NCI-H226 (cell line): ENCODE measurements at regions not wholly inside any gene's neighbourhood (a gene's known extent, or its start where the extent isn't known, plus 50 kb on each side); places are given as distances from the start of the nearest gene placed in this dataset.
"Not testable (repeated sequence)": the region's sequence is repeated elsewhere in the genome, so short reads cannot be mapped to it uniquely, and the experiment has no call there.

Experiments used
- DNase-seq: peaks from one replicate; pipeline ENCODE4 v3.0.0-alpha.2; 2015

GRCh38 chr1:78715181-78715661 lies 65.6 kb downstream of the IFI44 start:
- peak; percentile 24 for DNase-seq

GRCh38 chr1:78716186-78716585 lies 66.6 kb downstream of the IFI44 start:
- peak; percentile 57 for DNase-seq

DNA sequence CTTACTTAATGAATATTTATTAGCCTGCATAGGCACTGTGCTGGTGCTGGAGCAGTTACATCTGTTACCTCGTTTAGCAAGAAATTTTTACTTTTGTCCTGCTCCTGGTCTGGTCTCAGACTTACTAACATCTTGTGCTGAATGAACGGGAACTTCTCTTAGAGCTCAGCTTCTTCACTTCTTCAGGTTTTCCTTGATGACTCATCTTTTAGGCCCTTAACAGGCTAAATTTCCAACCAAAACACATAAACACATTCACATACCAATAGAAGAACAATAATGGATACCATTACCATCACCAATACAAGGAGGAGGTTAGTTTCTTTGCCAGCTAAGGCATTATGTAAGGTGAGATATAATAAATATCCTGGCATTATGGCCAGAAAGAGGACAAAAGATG lies 68.9 kb downstream of the IFI44 start:
- DNase-seq, result no peak

GRCh38 chr1:78721136-78721535 lies 71.5 kb downstream of the IFI44 start:
- no peak for DNase-seq

DNA sequence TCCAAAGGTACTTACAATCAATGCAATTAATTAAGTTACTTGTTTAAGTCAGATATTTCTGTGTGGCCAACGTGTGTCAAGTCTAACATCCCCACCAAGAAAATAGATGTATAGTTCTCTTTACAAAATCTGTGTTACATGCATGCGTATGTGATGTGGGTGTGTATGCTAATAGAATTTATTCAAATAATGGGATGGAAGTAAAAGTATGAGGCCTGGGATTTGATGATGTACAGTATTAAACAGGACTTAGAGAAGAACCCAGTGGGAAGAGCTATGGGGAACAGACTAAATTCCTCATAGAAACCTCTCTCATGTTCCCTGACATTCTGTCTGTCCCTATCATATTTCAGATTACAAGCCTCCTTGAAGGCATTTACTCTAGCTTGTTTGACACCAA lies 72.5 kb downstream of the IFI44 start:
- DNase-seq, result no peak

DNA sequence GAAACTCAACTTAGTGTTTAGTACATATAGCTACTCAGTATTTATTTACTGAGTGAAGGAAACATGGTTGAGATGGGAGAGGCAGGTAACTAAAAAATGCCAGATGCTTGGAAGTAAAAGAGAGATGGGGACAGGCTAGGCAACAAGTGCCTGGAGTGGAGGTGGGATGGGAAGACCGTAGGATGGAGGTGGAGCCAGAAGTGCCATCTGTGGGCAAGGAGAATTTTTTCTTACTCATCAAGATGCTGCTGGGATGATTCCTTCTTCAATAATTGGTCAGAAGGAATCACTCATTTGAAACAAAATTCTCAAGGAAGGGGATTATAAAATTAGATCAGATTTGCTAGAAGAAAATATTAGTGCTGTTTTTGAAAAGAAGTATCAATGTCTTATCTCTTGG lies 72.9 kb downstream of the IFI44 start:
- DNase-seq, result no peak

GRCh38 chr1:78722947-78723346 lies 73.3 kb downstream of the IFI44 start:
- DNase-seq, result peak; percentile 31

GRCh38 chr1:78726686-78727085 lies 77.1 kb downstream of the IFI44 start:
- DNase-seq, result no peak

- no peak for DNase-seq
Measured at GRCh38 chr1:78728359-78728758, 78.7 kb downstream of the IFI44 start.

GRCh38 chr1:78730054-78730453 lies 80.4 kb downstream of the IFI44 start:
- no peak for DNase-seq

DNA sequence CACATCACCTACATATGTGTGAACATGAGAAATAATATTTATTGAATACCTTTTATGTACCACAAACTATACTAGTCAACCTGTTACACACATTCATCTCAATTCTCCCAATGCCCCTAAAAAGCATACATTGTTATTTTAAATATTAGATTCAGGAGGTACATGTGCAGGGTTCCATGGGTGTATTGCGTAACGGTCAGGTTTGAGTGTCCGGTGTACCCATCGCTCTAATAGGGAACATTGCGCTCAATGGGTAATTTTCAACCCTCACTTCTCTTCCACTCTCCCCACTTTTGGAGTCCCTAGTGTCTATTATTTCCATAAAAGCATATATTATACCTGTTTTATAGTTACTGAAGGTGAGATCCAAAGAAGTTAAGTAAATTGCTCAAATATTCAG lies 82.0 kb downstream of the IFI44 start:
- DNase-seq, result no peak

GRCh38 chr1:78737241-78737640 lies 87.6 kb downstream of the IFI44 start:
- DNase-seq, result no peak

DNA sequence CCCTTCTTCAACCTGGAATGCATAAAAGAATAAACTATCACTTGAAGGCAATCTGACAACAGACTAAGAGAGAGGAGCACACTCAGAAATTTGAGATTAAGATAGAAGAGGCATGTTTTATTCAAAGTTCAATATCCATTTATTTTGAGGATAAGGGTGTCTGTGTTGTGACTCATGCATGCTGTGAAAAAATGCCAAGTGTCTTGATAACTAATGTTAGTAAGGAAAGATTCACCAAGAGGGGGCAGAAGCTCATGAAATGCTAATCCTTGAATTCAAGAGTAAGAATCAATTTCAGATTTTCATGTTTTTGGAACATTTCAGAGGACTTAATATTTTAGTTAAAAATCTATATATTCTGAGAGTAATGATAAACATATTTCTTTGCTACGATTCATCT lies 94.0 kb downstream of the IFI44 start:
- peak; percentile 45 for DNase-seq

GRCh38 chr1:78745111-78745510 lies 95.5 kb downstream of the IFI44 start:
- no peak for DNase-seq

DNA sequence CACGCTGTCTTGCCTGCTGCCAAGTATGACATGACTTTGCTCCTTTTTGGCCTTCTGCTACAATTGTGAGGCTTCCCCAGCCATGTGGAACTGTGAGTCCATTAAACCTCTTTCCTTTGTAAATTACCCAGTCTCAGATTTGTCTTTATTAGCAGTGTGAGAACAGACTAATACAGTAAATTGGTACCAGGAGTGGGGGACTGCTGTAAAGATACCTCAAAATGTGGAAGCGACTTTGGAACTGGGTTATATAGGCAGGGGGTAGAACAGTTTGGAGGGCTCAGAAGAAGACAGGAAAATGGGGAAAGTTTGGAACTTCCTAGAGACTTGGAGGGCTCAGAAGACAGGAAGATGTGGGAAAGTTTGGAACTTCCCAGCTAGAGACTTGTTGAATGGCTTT lies 104.0 kb downstream of the IFI44 start:
- not testable (repeated sequence) for DNase-seq

GRCh38 chr1:78755986-78756385 lies 106.4 kb downstream of the IFI44 start:
- DNase-seq, result no peak

DNA sequence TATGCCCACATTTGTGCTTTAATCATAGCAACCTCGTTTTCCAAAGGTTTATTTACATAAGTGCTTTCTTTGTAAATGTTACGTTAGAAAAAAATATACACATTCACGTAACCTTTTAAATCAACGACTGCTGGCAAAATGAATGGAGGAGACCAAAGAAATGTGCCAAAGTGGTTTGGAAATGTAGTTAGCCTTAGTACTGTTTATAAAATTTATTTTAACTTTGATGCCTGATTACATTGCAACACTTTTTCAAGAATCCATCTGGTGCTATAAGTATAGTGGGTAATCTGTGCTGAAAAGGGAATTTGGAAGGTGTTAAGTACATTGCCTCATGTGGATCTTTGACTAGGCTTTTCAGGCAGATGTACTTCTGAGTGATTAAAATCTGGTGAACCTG lies 108.9 kb downstream of the IFI44 start:
- no peak for DNase-seq

DNA sequence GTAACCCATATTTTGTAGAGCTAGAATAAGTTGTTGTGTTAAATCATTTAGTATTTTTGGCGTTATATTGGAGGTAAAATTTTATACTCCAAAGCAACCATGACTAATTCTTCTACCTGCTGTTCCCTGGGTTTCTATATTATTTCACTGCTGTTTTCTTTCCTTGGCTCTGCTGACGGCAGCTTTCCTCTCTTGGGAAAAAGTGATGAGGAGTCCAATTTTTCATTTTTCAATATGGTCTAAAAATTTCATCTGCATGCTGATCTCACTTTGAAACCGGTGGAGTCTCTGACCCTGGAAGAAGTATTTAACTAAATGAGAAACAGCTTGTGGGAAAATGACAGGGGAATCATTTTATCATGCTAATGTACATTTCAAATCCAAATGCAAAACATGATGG lies 110.2 kb downstream of the IFI44 start:
- DNase-seq, result no peak

GRCh38 chr1:78760858-78761257 lies 111.2 kb downstream of the IFI44 start:
- DNase-seq, result peak; percentile 74

DNA sequence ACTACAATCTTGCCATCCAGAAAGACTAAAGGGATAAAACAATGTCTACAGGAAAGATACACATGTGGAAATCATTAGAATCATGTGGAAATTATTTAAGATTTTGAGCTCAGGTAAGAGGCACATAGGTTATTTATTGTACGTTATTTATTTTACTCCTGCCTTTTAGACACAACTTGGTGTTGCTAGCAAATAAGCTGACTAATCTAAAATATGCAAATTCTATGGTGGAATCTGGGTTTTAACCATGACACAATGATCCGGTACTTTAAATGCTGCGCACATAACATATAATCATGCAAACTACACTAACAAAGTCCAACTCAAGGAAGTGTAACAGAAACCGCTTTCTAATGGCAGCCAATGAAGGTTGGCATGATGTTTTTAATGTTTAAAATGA lies 112.5 kb downstream of the IFI44 start:
- DNase-seq, result no peak

GRCh38 chr1:78765489-78765888 lies 115.9 kb downstream of the IFI44 start:
- no peak for DNase-seq

- peak; percentile 4 for DNase-seq
Measured at GRCh38 chr1:78779831-78780230, 130.2 kb downstream of the IFI44 start.

DNA sequence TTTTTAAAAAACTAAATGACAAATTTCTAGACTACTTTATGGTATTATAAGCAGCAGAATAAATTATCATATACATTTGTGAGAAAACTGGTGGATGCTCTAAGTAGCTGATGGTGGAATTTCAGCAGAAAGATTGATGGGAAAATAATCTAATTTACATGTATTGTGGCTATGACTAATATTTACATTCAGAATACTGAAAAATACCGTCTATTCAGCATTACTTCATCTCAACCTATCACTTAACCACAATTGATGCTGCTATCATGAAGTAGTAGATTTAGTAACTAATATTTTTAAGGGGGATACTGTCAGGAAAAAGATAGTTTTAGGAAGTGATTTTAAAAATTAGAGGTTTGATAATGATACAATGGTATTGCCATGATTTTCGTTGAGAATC lies 137.9 kb downstream of the IFI44 start:
- DNase-seq, result no peak

DNA sequence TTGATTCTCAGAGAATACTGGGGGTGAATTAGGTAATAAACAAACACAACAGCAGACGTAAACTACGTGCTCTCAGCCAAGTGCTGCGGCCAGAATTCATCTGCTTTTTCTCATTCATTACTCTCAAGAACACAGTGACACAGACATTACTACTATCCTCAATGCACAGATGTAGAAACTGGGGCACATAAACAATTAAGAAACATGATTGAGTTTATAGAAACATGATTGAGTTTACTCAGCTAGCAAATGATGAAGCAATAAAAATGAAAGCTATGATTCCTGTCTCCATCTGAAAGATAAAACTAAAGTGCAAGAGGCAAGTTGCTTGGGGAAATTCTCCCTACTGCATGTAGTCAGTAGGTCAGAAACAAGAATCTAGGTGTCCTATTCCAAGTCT lies 140.5 kb downstream of the IFI44 start:
- DNase-seq, result no peak

- DNase-seq, result no peak
Measured at GRCh38 chr1:78792756-78793155, 143.1 kb downstream of the IFI44 start.
